Neural progenitor cell (in vitro differentiated cells): ENCODE measurements at regions not wholly inside any gene's neighbourhood (a gene's known extent, or its start where the extent isn't known, plus 50 kb on each side); places are given as distances from the start of the nearest gene placed in this dataset.

Experiments used
- EZH2 ChIP-seq: fragments of 200-600 bp; sonication (generic); IDR thresholded peaks from 2 replicates; pipeline ENCODE4 v1.6.1; 2017; ENCODE audit warnings: antibody characterized with exemption, mild to moderate bottlenecking, moderate library complexity
- EZH2phosphoT487 ChIP-seq: fragments of 200-600 bp; sonication (generic); IDR thresholded peaks from 2 replicates; pipeline ENCODE4 v1.6.1; 2017; ENCODE audit warnings: antibody characterized with exemption
- TF ChIP-seq, protein P1 (sequence below): fragments of 200-600 bp; sonication (generic); IDR thresholded peaks from 2 replicates; pipeline ENCODE4 v1.5.1; 2017; ENCODE audit warnings: antibody characterized with exemption, mild to moderate bottlenecking

DNA sequence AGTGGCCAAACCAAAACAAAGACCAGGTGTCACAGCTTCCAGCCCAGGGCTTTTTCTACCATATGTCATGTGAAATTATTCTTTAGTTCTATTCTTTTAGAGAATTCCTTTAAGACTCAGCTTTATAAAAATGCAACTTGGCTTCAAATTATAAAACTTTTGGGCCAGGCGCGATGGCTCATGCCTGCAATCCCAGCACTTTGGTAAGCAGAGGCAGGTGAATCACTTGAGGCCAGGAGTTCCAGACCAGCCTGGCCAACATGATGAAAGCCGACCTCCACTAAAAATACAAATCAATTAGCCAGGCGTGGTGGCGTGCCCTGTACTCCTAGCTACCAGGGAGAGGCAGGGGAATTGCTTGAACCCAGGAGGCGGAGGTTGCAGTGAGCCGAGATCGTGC lies 210.3 kb upstream of the ARG1 start:
- TF ChIP-seq EZH2 = no peak
- TF ChIP-seq, protein P1, sequence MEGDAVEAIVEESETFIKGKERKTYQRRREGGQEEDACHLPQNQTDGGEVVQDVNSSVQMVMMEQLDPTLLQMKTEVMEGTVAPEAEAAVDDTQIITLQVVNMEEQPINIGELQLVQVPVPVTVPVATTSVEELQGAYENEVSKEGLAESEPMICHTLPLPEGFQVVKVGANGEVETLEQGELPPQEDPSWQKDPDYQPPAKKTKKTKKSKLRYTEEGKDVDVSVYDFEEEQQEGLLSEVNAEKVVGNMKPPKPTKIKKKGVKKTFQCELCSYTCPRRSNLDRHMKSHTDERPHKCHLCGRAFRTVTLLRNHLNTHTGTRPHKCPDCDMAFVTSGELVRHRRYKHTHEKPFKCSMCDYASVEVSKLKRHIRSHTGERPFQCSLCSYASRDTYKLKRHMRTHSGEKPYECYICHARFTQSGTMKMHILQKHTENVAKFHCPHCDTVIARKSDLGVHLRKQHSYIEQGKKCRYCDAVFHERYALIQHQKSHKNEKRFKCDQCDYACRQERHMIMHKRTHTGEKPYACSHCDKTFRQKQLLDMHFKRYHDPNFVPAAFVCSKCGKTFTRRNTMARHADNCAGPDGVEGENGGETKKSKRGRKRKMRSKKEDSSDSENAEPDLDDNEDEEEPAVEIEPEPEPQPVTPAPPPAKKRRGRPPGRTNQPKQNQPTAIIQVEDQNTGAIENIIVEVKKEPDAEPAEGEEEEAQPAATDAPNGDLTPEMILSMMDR = no peak
- no peak for TF ChIP-seq EZH2phosphoT487
